H9 (cell line): ENCODE measurements at regions not wholly inside any gene's neighbourhood (a gene's known extent, or its start where the extent isn't known, plus 50 kb on each side); places are given as distances from the start of the nearest gene placed in this dataset.

ENCODE experiments used
- DNase-seq: peaks from one replicate; pipeline ENCODE4 v3.0.0-alpha.2; 2017
- H2AFZ ChIP-seq: one replicate; pipeline ENCODE4 v1.6.1; 2013; ENCODE audit warnings: mild to moderate bottlenecking, low read length, control low read depth, moderate library complexity
- H2AK5ac ChIP-seq: 2 replicates; pipeline ENCODE4 v1.6.1; 2013; ENCODE audit warnings: low read length, control low read depth, mixed read lengths; ENCODE audit not compliant: insufficient read length
- H2BK120ac ChIP-seq: one replicate; pipeline ENCODE4 v1.6.1; 2013; ENCODE audit warnings: low read depth, mild to moderate bottlenecking, low read length, control low read depth, inconsistent platforms; ENCODE audit not compliant: poor library complexity, severe bottlenecking
- H2BK12ac ChIP-seq: 2 replicates; pipeline ENCODE4 v1.6.1; 2013; ENCODE audit warnings: low read length, control low read depth, mixed read lengths, low read depth; ENCODE audit not compliant: insufficient read length
- H2BK15ac ChIP-seq: 2 replicates; pipeline ENCODE4 v1.6.1; 2013; ENCODE audit warnings: low read depth, low read length, control low read depth
- H2BK20ac ChIP-seq: one replicate; pipeline ENCODE4 v1.6.1; 2013; ENCODE audit warnings: low read depth, mild to moderate bottlenecking, low read length, control low read depth, inconsistent platforms; ENCODE audit not compliant: poor library complexity, severe bottlenecking
- H2BK5ac ChIP-seq: 2 replicates; pipeline ENCODE4 v1.6.1; 2013; ENCODE audit warnings: low read length, control low read depth, mixed read lengths; ENCODE audit not compliant: insufficient read length
- H3K14ac ChIP-seq: 2 replicates; pipeline ENCODE4 v1.6.1; 2013; ENCODE audit warnings: low read length, control low read depth; ENCODE audit not compliant: insufficient read depth
- H3K18ac ChIP-seq: 2 replicates; pipeline ENCODE4 v1.6.1; 2013; ENCODE audit warnings: low read depth, mild to moderate bottlenecking, mixed read lengths, low read length, control low read depth; ENCODE audit not compliant: insufficient read length
- H3K23ac ChIP-seq: 2 replicates; pipeline ENCODE4 v1.6.1; 2013; ENCODE audit warnings: low read length, control low read depth, mixed read lengths, low read depth; ENCODE audit not compliant: insufficient read length
- H3K23me2 ChIP-seq: 2 replicates; pipeline ENCODE4 v1.6.1; 2013; ENCODE audit warnings: low read depth, mild to moderate bottlenecking, mixed read lengths, low read length, control low read depth; ENCODE audit not compliant: insufficient read length, poor library complexity, severe bottlenecking
- H3K27ac ChIP-seq: 2 replicates; pipeline ENCODE4 v1.5.1; 2013; ENCODE audit warnings: low read length, control low read depth, mixed read lengths, low read depth; ENCODE audit not compliant: insufficient read length
- H3K27me3 ChIP-seq: 2 replicates; pipeline ENCODE4 v1.6.1; 2013; ENCODE audit warnings: low read length, control low read depth, inconsistent platforms; ENCODE audit not compliant: insufficient read depth
- H3K4ac ChIP-seq: 2 replicates; pipeline ENCODE4 v1.6.1; 2013; ENCODE audit warnings: low read depth, mild to moderate bottlenecking, control low read depth, inconsistent platforms, low read length, moderate library complexity
- H3K4me1 ChIP-seq: 2 replicates; pipeline ENCODE4 v1.6.1; 2013; ENCODE audit warnings: low read length, control low read depth, inconsistent platforms; ENCODE audit not compliant: insufficient read depth
- H3K4me2 ChIP-seq: 2 replicates; pipeline ENCODE4 v1.6.1; 2013; ENCODE audit warnings: low read length, control low read depth, mixed read lengths; ENCODE audit not compliant: insufficient read length, insufficient read depth
- H3K56ac ChIP-seq: 2 replicates; pipeline ENCODE4 v1.6.1; 2013; ENCODE audit warnings: low read depth, mild to moderate bottlenecking, mixed read lengths, low read length, control low read depth; ENCODE audit not compliant: insufficient read length
- H3K79me1 ChIP-seq: 2 replicates; pipeline ENCODE4 v1.6.1; 2013; ENCODE audit warnings: low read depth, mild to moderate bottlenecking, moderate library complexity, low read length, control low read depth, inconsistent platforms; ENCODE audit not compliant: insufficient read depth, poor library complexity, severe bottlenecking
- H3K79me2 ChIP-seq: 2 replicates; pipeline ENCODE4 v1.6.1; 2013; ENCODE audit warnings: low read length, control low read depth, inconsistent platforms; ENCODE audit not compliant: insufficient read depth
- H3K9ac ChIP-seq: 2 replicates; pipeline ENCODE4 v1.6.1; 2013; ENCODE audit warnings: low read length, control low read depth, mixed read lengths; ENCODE audit not compliant: insufficient read length; ENCODE audit errors: extremely low read depth
- H3K9me3 ChIP-seq: one replicate; pipeline ENCODE4 v1.6.1; 2013; ENCODE audit warnings: low read depth, low read length, inconsistent platforms; ENCODE audit not compliant: control insufficient read depth
- H3T11ph ChIP-seq: one replicate; pipeline ENCODE4 v1.6.1; 2013; ENCODE audit warnings: mild to moderate bottlenecking, low read length, control low read depth, inconsistent platforms
- H4K20me1 ChIP-seq: one replicate; pipeline ENCODE4 v1.6.1; 2013; ENCODE audit not compliant: control insufficient read depth, insufficient read length, insufficient read depth
- H4K5ac ChIP-seq: 2 replicates; pipeline ENCODE4 v1.6.1; 2013; ENCODE audit warnings: low read depth, mild to moderate bottlenecking, mixed read lengths, low read length, control low read depth; ENCODE audit not compliant: insufficient read length
- H4K8ac ChIP-seq: replicated peaks from 2 replicates; pipeline ENCODE4 v1.6.1; 2013; ENCODE audit warnings: low read length, control low read depth, mixed read lengths, low read depth; ENCODE audit not compliant: insufficient read length
- H4K91ac ChIP-seq: 2 replicates; pipeline ENCODE4 v1.6.1; 2013; ENCODE audit warnings: low read depth, mild to moderate bottlenecking, moderate library complexity, mixed read lengths, low read length, control low read depth; ENCODE audit not compliant: insufficient read length
- H3K27ac Mint-ChIP-seq, 3 experiments: 2 replicates in 2 of 3; 3 replicates in 1 of 3; pipeline ENCODE4 v1.8.0; 2020 to 2021; ENCODE audit warnings: mixed read lengths in 3 of 3, mild to moderate bottlenecking in 1 of 3, moderate library complexity in 1 of 3
- H3K27me3 Mint-ChIP-seq: 2 replicates; pipeline ENCODE4 v1.8.0; 2021; ENCODE audit warnings: low read depth, mild to moderate bottlenecking, moderate library complexity, mixed read lengths
- H3K36me3 Mint-ChIP-seq, 3 experiments: 2 replicates in 2 of 3; 3 replicates in 1 of 3; pipeline ENCODE4 v1.8.0; 2020 to 2021; ENCODE audit warnings: low read depth in 3 of 3, mixed read lengths in 3 of 3; ENCODE audit not compliant: insufficient read depth in 1 of 3
- H3K4me1 Mint-ChIP-seq, 2 experiments: 2 replicates each; pipeline ENCODE4 v1.8.0; 2020; ENCODE audit warnings: mixed read lengths in 2 of 2
- H3K4me3 Mint-ChIP-seq, 2 experiments: 2 replicates in 1 of 2; 3 replicates in 1 of 2; pipeline ENCODE4 v1.8.0; 2020 to 2021; ENCODE audit warnings: mild to moderate bottlenecking in 2 of 2, mixed read lengths in 2 of 2, moderate library complexity in 1 of 2
- H3K9me3 Mint-ChIP-seq, 2 experiments: 2 replicates in 1 of 2; 3 replicates in 1 of 2; pipeline ENCODE4 v1.8.0; 2020; ENCODE audit warnings: mild to moderate bottlenecking in 2 of 2, mixed read lengths in 2 of 2, moderate library complexity in 1 of 2
- CTCF ChIP-seq: fragments of 200-600 bp; sonication (generic); conservative IDR thresholded peaks from 3 replicates; pipeline ENCODE4 v1.8.0; 2021; ENCODE audit warnings: antibody characterized with exemption, mild to moderate bottlenecking
- WGBS: extraction: QIAGEN DNeasy Blood & Tissue Kit; methylation state at CpG from one replicate; pipeline ENCODE4 v1.1.7; 2013; ENCODE audit warnings: missing lambda C conversion rate, low lambda C conversion rate, mixed read lengths; ENCODE audit not compliant: insufficient read length; ENCODE audit errors: extremely low coverage; 5-methylcytosine and 5-hydroxymethylcytosine counted together

GRCh38 chr4:159757499-159757898, 654.6 kb downstream of the RAPGEF2 start:
- Histone ChIP-seq H2BK20ac (no peak overlapping the region), H4K8ac (no peak overlapping the region), H2BK5ac (no peak overlapping the region), H3K14ac (no peak overlapping the region), H3K56ac (no peak overlapping the region), H2BK120ac (no peak overlapping the region), H4K5ac (no peak overlapping the region), H3K27ac (no peak overlapping the region), H2BK12ac (no peak overlapping the region), H2AK5ac (no peak overlapping the region), H3K23ac (no peak overlapping the region), H3K79me2 (no peaks in the 10 kb centered on the region), H2BK15ac (no peak overlapping the region), H3K9ac (no peak overlapping the region), H3K23me2 (no peaks in the 10 kb centered on the region), H4K20me1 (no peaks in the 10 kb centered on the region), H2AFZ (no peak overlapping the region), H3K4ac (no peak overlapping the region), H3K9me3 (no peaks in the 10 kb centered on the region), H4K91ac (no peak overlapping the region), H3K27me3 (no peaks in the 10 kb centered on the region), H3K4me1 (no peaks in the 10 kb centered on the region), H3K18ac (no peak overlapping the region), H3K4me2 (no peak overlapping the region), H3T11ph (no peak overlapping the region), H3K79me1 (no peaks in the 10 kb centered on the region)
- Mint-ChIP-seq H3K4me1 (no peaks in the 10 kb centered on the region), H3K27ac (no peak overlapping the region), H3K36me3 (peaks cover 10 to 22% (median 14%) of the 10 kb centered on the region in 3 experiments), H3K27me3 (no peaks in the 10 kb centered on the region), H3K4me3 (no peak overlapping the region), H3K9me3 (peaks cover 18 to 24% of the 10 kb centered on the region in 2 experiments)
- no CpG with 5 or more reads among the region's 2 CpGs for WGBS
- no peak for TF ChIP-seq CTCF
- DNase-seq = no peak
